EH (cell line): ENCODE measurements at regions not wholly inside any gene's neighbourhood (a gene's known extent, or its start where the extent isn't known, plus 50 kb on each side); places are given as distances from the start of the nearest gene placed in this dataset.

Experiments
- DNase-seq: peaks from one replicate; pipeline ENCODE4 v3.0.0-alpha.2; 2015; ENCODE audit warnings: low read depth

DNA sequence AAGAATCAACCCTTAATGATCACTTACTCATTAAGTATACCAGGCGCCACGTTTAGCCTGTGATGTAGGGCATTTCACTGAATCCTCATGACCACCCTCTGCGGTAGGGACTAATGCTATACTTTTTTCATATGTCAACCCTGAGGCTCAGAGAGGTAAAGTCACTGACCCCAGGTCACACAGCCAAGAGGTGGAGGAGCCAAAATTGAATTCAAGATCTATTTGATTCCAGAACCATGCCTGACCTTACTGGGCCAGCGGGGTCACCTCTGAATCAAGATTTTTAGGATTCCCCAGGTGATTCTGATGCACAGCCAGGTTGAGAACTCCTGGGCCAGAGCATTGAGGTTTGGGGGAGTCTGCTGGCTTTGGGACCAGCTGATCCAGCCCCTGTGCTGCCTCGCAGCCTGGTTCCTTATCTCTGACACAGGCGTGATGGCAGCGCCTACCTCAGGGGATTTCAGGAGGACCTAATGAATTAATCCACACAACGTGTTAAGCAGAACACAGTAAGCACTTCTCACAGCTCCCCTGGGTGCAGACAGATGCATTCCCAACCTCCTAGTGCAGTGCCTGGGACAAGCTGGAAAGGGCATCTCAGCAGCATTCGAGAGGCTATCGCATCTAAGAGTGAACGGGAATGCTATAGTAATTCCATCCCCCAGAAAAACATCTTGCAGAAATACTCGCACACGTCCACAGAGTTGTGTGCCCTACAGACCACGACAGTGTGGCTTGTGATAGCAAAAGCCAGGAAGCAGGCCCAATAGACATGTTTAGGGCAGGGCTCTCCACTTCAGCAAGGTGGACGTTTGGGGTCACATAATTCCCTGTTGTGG, 101.4 kb upstream of the PTPN1 start:
- DNase-seq: no peak

DNA sequence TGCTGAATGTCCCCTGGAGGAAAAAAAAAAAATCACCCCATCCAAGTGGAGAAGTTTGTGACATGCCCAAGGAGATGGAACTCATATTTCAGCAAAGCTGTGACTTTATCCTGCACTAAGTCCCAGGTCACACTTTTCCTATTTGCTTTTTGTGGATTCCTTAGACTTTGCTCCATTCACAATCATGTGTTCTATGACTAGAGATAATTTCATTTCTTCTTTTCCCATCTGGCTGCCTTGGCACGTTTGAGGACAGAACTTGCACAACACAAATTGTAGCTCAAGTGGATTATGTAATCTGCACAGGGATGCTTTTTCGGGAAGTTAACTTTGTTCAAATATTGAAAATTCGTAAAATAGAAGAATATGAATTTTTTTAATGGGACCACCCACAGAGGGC, 100.7 kb upstream of the PTPN1 start:
- DNase-seq: no peak

DNA sequence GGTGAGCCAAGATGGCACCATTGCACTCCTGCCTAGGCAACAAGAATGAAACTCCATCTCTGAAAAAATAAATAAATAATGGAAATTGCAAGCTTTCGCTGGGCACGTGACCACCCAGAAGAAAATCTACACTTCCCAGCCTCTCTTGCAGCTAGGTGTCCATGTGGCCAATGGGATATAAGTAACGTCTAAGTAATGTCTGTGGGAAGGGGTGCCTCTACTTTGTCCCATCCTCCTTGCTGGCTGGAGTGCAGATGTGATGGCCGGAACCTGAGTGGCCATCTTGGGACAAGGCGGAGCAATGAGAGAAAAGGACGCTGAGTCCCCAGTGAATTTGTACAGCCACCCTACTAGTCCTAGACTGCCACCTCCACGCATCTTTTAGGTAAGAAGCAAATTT, 99.8 kb upstream of the PTPN1 start:
- DNase-seq: no peak

DNA sequence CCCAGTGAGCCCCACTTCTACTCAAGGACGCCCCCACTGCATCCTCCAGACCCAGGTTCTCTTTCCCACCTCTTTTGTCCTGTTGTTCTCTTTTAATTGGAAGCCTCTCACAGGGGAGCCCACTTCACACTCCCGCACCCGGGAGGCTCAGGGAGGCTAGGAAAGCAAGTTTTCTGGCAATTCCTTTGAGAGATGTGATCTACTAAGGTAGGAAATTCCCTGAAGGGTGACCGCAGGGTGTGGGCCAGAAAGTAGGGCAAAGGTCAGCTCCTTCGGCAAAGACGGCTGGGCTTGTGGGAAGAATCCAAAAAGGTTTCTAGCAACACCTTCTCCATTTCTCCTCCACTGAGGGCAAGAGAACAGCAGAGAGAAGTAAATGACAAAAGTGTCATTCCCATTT, 98.1 kb upstream of the PTPN1 start:
- DNase-seq: no peak

DNA sequence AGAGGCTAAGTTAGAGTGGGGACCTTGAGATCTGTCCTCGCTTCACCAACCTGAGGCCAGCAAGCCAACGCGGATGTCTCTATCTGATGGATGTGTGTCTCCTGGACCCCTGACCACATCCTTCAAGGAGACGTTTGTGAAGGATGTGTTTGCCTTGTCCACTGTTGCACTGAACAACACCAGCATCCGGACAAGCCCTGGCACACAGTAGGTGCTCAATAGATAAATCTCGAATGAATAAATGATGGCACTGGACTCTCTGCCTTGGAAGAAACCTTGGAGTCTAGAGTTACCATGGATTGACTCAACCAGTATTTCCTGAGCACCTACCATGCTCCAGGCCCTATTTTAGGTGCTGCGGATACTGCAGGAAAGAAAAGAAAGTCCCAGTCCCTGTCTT, 97.7 kb upstream of the PTPN1 start:
- DNase-seq: no peak

DNA sequence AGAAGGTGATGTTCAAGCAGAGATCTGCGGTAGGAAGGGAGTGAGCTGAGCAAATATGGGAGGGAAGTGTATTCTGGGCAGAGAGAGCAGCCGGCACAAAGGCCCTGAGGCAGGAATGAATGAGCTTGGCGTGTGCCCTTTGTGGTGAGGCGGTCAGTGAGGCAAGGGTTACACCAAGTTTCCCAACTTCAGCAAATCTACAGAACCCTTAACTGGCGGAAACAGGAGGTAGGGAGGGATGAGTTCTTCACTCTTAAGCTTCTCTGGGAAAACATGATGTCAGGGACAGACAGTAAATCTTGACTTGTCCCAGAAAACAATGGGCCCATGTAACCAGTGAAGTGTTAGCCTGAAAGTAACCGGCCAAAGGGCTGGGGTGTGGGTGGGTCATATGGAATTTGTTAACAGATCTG, 97.1 kb upstream of the PTPN1 start:
- peak; percentile 39 for DNase-seq

DNA sequence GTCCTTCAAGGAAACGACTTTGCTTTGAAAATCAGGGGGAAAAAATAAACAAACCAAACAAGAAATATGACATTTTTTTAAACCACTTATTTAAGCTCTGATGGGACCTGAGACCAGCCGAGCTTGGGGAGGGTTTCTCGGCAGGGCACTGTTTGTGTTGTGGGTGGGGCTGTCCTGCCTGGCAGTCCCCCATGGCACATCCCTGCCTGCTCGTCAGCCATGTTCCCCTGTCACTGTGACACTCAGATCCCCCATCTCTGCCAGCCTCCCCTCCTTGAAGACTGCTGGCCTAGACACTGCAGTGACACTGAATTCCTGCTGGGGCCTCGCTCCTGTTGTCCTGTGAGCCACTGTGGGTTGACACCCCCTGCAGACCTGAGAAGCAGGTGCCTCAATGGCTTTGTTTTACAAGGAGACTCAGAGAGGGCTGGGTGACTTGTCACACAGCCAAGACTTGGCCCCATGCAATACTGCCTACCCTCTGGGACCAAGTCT, 95.1 kb upstream of the PTPN1 start:
- no peak for DNase-seq

DNA sequence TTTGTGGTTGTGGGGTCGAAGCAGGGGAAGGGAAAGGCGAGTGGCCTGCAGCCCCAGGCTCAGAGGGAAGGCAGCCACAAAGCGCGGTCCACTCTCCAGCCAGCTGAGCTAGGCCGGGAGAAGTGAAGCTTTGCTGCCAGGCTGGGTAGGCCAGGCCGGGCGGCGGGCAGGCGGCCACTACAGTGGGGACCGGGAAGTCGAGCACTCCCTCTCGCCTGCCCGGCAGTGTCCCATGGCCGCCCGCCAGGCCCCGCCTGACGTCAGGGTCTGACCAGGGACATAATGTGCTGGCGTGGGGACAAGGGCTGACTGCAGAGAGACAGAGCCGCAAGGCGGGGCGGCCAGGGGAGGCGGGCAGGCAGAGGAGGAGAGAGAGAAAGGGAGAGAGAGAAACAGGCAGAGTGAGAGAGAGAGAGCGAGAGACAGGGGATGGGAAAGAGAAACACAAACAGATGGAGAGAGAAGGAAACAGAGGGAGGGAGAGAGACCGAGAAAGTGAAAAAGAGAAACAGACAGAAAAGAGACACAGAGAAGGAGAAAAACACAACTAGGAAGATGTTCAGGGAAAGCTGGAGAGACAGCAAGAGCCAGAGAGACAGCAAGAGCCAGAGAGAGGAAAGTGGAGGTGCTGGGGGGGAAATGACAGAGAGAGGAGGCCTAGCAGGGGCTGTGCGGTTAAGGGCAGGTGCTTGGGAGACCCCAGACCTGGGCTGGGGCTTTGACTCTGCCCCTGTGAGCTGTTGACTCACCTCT, 94.5 kb upstream of the PTPN1 start:
- peak; percentile 96 for DNase-seq

DNA sequence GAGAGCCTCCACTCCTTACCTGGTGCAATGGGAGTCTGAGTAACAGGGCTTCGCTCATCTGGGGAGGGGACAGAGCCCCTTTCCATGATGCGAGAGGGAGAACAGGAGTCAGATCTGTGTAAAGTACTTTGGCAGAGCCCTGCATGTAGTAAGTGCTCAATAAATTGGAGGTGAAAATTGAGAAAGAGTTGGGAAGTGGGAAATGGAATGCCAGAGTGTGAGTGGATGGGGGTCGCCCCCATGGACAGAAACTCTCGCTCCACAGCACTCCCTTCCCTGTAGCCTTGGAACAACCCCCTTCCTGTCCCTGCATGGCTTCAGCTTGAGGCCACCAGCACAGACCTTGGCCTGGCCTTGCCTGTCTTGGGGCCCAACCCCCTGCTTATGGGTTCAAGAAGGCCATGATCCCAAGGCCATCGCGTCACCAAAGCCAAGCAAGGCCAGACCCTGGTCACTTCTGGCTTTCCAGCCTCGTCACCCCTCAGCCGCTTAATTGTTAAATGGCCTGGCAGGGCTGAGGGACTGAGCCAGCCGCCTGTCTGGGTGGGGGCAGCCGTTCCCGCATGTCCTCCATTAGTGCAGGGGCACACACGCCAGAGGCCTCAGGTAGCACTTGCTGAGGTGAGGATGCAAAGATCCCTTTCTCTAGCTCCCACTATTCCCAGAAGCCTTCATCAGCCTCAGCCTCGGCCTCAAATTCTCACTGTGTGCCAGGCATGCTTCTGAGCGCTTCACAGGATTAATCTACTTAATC, 93.7 kb upstream of the PTPN1 start:
- no peak for DNase-seq

DNA sequence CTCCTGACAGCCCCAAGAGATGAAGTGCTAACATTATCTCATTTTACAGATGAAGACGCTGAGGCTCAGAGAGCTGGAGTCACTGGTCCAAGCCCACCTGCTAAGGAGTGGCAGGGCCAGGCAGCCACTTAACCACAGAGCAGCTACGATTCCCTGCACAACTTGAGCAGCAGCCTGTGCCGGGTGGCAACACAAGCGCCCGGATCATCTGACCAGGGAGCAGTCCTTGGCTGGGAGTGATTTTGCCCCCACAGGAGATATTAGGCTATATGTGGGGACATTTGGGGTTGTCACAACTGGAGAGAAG, 93.2 kb upstream of the PTPN1 start:
- DNase-seq: no peak

DNA sequence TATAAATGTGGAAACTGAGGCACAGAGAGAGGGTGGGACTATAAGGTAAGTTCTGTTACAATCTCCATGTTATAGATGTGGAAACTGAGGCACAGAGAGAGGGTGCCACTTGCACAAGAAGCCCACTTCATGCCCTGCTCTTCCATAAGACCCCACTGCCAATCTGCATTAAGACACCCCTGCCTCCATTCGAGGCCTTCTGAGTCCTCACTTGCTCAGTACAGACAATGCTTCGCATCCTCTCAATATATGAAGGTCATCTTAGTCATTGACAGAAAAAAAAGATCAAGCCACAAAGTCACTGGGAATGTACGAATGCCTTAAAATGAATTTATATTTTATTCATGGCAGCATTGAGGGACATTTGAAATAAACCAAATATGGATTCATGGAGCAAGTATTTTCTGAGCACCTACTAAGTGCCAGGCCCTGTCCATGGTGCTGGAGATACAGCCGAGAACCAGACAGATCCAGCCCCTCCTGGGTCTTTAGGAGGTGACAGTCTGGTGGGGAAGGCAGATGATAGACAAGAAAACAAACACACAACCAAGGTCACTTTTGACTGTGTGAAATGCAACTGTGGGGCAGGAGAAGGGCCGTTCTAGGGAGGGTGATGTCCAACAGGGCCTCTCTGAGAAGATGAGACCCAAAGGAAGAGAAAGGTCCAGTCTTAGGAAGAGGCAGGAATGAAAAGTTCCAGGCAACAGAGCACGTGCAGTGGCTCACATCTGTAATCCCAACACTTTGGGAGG, 92.5 kb upstream of the PTPN1 start:
- no peak for DNase-seq

DNA sequence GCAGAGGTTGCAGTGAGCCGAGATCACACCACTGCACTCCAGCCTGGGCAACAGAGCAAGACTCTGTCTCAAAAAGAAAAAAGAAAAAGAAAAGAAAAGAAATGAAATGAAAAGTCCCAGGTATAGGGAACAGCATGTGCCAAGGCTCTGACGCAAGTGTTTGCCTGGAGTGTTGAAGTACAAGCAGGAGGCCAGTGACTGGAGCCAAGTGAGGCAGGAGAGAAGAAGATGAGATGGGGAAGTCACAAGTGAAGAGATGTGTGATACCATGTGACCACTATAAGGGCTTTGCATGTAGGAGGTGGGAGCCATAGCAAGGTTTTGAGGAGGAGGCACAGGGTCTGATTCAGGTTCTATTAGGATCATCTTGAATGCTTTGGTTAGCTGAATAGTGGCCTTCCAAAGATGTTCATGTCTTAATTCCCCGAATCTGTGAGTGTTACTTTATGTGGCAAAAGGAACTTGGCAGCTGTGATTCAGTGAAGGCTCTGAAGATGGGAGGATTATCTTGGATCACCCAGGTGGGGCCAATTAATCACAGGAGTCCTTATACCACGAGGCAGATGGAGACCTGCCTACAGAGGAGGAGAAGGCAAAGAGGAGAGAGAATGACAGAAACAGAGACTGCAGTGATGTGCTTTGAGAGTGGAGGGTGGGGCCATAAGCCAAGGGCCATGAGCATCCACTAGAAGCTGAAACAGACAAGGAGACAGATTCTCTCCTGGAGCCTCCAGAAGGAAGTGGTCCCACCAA, 91.1 kb upstream of the PTPN1 start:
- DNase-seq: no peak

DNA sequence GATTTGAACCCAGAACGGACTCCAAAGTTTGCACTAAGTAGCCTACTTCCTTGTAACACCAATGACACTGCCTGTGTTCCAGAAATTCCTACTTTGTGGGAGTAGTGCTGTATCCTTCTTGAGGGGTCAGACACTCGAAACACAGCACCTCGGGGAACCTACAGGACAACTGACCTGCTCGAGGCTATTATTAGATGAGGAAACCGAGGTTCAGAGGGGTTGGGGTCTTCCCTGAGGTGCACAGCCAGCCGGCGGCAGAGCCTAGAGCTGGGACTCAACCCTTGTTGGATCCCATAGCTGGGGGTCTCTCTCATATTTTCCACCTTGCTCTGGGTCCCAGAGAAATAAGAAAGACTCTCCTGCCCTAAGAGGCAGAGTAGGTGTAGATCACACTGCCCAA, 89.8 kb upstream of the PTPN1 start:
- DNase-seq: no peak

DNA sequence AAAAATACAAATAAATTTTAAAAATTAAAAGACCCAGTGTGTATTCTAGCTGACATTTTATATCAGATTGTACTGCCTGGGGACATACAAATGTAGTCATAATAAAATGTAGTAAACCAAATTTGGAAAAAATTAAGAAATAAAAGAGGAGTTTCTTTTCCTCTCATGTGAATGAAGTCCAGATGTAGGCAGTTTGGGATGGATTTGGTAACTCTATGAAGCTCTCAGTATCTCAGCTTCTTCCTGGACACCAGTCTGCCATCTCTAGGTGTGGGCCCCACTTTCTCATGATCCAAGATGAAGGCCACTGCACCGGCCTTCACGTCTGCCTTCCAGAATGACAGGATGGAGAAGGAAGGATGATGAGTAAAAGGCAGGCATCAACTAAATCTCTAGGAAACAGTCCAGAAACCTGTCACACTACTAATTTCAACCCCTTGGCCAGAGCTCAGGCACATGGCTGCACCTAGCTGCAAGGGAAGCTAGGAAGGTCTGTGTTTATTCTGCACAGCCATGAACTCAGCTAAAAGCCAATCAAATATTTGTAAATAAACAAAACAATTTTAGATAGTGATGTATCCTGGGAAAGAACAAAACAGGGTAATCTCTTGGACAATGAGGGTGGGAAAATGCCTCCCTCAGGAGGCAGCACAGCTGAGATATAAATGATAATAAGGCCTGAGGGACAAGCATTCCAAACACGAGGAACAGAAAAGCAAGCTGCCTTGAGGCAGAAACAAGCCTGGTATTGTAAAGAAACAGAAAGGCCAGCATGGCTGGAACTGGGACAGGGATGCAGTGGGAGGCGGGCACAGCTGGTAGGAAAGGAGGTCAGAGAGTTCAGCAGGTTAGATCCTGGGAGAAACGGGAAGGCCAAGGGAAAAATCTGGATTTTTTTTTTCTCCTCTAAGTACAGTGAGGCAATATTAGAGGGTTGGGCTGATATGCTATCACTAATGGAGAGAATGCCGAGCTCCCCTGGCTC, 88.5 kb upstream of the PTPN1 start:
- DNase-seq: no peak

DNA sequence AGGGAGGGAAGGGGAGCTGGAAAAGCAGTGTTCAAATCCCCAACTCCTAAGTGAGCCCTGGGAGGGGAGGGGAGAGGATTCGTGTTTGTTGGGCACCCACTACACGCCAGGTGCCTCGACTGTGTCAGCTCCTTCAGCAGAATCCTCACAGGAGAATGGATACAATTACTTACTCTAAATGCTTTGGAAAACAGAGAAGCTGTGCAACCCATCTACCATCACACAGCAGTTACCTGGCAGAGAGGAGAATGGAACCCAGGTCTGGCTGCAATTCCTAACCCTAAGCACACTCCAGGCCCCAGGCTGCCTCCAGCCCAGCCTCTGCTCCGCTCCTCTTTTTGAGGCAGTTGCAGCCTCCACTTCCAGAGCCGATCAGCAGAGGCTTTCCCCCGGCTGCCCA, 86.4 kb upstream of the PTPN1 start:
- DNase-seq: no peak

DNA sequence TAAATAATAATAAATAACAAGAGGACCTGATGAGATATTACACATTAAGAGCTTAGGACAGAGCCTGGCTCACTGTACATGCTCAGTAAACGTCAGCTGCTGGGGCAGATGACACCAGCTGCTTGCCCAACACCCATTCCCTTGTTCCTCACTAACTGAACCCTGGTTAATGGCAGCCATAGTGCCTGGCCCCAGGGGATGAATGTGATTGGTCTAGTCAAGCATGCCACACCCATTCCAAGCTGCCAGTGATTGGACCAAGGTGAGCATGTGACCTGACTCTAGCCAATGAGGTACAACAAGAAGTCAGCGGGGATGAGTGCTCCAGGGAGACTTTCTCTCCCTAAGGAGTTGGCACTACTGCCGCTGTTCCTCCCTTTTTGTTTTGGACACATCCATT, 85.1 kb upstream of the PTPN1 start:
- peak; percentile 18 for DNase-seq

DNA sequence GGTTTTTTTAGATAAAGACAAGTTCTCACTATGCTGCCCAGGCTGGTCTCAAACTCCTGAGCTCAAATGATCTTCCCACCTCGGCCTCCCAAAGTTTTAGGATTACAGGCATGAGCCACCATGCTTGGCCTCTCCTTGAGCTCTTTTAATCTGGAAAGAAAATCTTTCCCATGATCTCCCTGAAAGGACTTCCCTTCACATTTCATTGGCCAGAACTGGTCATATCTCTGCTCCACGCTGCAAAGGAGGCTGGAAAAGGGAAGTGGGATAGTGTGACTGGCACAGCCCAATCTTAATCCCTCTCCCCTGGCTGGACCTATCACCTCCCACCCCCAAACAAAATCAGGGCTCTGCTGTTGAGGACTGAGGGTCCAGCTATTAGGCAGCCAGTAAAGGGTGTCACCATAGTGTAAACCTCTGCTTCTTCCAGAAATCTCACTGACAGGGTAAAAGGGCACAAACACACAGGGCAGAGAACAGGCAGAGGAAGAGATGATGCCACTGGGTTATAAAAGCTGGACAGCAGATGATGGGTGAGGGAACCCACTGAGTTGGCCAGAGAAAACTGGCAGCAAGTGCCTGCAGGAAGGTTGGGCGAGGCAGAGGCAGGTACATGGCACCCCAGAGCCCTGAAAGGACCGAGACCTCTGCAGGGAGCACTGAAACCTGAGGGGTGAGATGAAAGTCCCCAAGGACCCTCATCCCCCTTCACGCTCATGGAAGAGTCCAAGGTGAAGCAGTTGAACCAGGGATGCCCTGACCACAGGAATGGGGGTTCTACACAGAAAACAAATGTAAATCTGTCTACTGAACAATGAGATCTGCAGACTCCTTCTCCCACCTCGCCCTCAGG, 83.1 kb upstream of the PTPN1 start:
- peak; percentile 36 for DNase-seq

DNA sequence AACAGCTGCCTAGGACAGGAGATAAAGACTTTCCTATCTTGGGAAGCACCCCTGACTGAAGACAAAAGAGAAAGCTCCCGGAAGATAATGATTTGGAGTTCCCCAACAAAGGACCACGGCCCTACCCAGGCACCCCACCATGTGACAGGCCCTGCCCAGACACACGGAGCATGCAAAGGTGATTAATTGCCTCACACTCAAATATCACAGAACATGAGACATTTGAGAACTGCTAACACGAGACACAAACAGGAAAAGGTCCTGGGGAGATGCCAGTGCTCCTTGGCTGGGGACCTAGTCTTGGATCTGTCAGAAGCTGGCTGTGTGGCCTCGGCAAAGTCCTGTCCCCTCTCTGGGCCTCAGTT, 82.5 kb upstream of the PTPN1 start:
- peak; percentile 46 for DNase-seq

DNA sequence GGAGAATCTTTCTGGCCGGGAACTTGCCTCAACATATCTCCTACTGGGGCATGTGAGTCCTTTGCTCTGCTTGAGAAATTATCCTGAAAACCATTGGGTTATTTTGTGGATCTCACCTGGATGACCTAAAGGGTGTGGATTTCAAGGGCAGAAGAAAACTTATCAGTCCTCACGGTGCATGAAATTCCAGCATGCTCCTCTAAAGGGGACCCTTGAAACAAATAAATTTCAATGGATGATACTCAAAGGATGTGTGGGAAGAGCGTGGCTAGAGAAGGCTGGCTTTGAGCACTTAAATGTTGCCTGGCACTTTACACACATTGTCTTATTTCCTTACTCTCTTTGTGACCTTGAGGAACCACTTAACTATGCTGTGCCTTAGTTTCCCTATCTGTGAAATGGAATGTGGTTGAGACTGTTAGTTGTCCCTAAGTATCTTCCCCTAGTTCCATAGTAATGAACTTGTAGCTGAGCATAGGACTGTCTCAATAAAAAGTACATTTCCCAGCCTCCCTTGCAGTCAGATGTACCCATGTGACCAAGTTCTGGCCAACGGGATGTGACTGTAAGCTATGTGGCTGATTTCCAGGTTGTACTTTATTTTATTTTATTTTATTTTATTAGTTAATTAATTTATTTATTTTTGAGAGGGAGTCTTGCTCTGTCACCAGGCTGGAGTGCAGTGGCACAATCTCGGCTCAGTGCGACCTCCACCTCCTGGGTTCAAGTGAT, 81.9 kb upstream of the PTPN1 start:
- DNase-seq: no peak
